HG03103 (cell line): ENCODE measurements at regions not wholly inside any gene's neighbourhood (a gene's known extent, or its start where the extent isn't known, plus 50 kb on each side); places are given as distances from the start of the nearest gene placed in this dataset.

Experiments
- ATAC-seq: cut with Tn5 transposase; IDR thresholded peaks from one replicate; pipeline ENCODE4 v1.9.1; 2021; ENCODE audit warnings: low read depth; ENCODE audit not compliant: unreplicated experiment

GRCh38 chr3:16101295-16102186, 72.9 kb upstream of the GALNT15 start:
- ATAC-seq = no peak

- ATAC-seq = no peak
Observed at GRCh38 chr3:16102187-16102561, 72.3 kb upstream of the GALNT15 start.

- no peak for ATAC-seq
Observed at GRCh38 chr3:16102905-16103364, 71.5 kb upstream of the GALNT15 start.

GRCh38 chr3:16103472-16103871, 71.0 kb upstream of the GALNT15 start:
- ATAC-seq = no peak

- no peak for ATAC-seq
Observed at GRCh38 chr3:16104156-16104555, 70.3 kb upstream of the GALNT15 start.

- no peak for ATAC-seq
Observed at GRCh38 chr3:16106050-16106449, 68.4 kb upstream of the GALNT15 start.

GRCh38 chr3:16108424-16108823, 66.1 kb upstream of the GALNT15 start:
- no peak for ATAC-seq

- ATAC-seq = no peak
Observed at GRCh38 chr3:16109929-16110328, 64.6 kb upstream of the GALNT15 start.

- ATAC-seq = no peak
Observed at GRCh38 chr3:16112910-16113504, 61.5 kb upstream of the GALNT15 start.

- ATAC-seq = no peak
Observed at GRCh38 chr3:16113704-16114103, 60.8 kb upstream of the GALNT15 start.

GRCh38 chr3:16114429-16114828, 60.1 kb upstream of the GALNT15 start:
- ATAC-seq = no peak

GRCh38 chr3:16114930-16115329, 59.5 kb upstream of the GALNT15 start:
- ATAC-seq = no peak

- ATAC-seq = no peak
Observed at GRCh38 chr3:16118396-16118795, 56.1 kb upstream of the GALNT15 start.

GRCh38 chr3:16119887-16120286, 54.6 kb upstream of the GALNT15 start:
- ATAC-seq = no peak

GRCh38 chr3:16121391-16121790, 53.1 kb upstream of the GALNT15 start:
- no peak for ATAC-seq

GRCh38 chr3:16122155-16122554, 52.3 kb upstream of the GALNT15 start:
- ATAC-seq = no peak

GRCh38 chr3:16122661-16123060, 51.8 kb upstream of the GALNT15 start:
- ATAC-seq = no peak

- no peak for ATAC-seq
Observed at GRCh38 chr3:16124636-16125035, 49.8 kb upstream of the GALNT15 start.
